ENCODE measurements at regions not wholly inside any gene's neighbourhood (a gene's known extent, or its start where the extent isn't known, plus 50 kb on each side); places are given as distances from the start of the nearest gene placed in this dataset.

DNA sequence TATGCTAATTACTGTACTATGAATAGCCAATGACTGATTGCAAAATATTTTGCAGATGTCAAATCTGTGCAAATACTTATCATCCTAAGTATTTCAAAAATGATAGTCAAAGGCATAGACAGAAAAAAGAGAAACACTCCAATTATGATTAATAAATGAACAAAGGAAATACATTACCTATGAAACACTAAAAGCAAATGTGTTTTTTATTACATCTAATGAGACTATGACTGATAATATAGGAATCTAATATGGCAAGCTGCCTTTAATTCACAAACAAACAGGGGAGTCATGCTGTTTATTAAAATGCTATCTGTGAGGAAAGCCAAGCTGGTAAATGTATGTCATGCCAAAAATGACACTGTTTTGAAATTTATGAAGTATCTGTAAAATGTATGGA lies 713.2 kb upstream of the NRSN1 start:
- TF ChIP-seq, protein P1, sequence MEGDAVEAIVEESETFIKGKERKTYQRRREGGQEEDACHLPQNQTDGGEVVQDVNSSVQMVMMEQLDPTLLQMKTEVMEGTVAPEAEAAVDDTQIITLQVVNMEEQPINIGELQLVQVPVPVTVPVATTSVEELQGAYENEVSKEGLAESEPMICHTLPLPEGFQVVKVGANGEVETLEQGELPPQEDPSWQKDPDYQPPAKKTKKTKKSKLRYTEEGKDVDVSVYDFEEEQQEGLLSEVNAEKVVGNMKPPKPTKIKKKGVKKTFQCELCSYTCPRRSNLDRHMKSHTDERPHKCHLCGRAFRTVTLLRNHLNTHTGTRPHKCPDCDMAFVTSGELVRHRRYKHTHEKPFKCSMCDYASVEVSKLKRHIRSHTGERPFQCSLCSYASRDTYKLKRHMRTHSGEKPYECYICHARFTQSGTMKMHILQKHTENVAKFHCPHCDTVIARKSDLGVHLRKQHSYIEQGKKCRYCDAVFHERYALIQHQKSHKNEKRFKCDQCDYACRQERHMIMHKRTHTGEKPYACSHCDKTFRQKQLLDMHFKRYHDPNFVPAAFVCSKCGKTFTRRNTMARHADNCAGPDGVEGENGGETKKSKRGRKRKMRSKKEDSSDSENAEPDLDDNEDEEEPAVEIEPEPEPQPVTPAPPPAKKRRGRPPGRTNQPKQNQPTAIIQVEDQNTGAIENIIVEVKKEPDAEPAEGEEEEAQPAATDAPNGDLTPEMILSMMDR (IDR thresholded peaks at IDR 0.05) = no peak
- TF ChIP-seq POLR2A (IDR thresholded peaks at IDR 0.05) = no peak

Data from thyroid gland (tissue), 4 donors.